ENCODE measurements at regions not wholly inside any gene's neighbourhood (a gene's known extent, or its start where the extent isn't known, plus 50 kb on each side); places are given as distances from the start of the nearest gene placed in this dataset.

GRCh38 chr22:49077036-49077393 is 750.7 kb downstream of the BRD1 start:
- TF ChIP-seq, protein P1, sequence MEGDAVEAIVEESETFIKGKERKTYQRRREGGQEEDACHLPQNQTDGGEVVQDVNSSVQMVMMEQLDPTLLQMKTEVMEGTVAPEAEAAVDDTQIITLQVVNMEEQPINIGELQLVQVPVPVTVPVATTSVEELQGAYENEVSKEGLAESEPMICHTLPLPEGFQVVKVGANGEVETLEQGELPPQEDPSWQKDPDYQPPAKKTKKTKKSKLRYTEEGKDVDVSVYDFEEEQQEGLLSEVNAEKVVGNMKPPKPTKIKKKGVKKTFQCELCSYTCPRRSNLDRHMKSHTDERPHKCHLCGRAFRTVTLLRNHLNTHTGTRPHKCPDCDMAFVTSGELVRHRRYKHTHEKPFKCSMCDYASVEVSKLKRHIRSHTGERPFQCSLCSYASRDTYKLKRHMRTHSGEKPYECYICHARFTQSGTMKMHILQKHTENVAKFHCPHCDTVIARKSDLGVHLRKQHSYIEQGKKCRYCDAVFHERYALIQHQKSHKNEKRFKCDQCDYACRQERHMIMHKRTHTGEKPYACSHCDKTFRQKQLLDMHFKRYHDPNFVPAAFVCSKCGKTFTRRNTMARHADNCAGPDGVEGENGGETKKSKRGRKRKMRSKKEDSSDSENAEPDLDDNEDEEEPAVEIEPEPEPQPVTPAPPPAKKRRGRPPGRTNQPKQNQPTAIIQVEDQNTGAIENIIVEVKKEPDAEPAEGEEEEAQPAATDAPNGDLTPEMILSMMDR (IDR thresholded peaks at IDR 0.05) = no peak
- TF ChIP-seq POLR2A (IDR thresholded peaks at IDR 0.05) (no peak), EP300 (IDR thresholded peaks at IDR 0.05) (no peak)
